ENCODE measurements at regions not wholly inside any gene's neighbourhood (a gene's known extent, or its start where the extent isn't known, plus 50 kb on each side); places are given as distances from the start of the nearest gene placed in this dataset.

DNA sequence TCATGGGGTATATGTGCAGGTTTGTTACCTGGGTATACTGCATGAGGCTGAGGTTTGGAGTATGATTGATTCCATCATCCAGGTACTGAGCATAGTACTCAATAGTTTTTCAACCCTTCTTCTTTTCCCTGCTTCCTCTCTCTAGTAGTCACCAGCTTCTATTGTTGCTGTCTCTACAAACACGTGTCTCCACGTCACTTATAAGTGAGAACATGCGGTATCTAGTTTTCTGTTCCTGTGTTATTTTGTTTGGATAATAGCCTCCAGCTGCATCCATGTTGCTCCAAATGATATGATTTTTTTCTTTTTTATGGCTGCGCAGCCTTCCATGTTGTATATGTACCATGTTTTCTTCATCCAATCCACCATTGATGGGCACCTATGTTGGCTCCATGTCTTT, 214.8 kb upstream of the TFPI start:
- TF ChIP-seq, protein P1, sequence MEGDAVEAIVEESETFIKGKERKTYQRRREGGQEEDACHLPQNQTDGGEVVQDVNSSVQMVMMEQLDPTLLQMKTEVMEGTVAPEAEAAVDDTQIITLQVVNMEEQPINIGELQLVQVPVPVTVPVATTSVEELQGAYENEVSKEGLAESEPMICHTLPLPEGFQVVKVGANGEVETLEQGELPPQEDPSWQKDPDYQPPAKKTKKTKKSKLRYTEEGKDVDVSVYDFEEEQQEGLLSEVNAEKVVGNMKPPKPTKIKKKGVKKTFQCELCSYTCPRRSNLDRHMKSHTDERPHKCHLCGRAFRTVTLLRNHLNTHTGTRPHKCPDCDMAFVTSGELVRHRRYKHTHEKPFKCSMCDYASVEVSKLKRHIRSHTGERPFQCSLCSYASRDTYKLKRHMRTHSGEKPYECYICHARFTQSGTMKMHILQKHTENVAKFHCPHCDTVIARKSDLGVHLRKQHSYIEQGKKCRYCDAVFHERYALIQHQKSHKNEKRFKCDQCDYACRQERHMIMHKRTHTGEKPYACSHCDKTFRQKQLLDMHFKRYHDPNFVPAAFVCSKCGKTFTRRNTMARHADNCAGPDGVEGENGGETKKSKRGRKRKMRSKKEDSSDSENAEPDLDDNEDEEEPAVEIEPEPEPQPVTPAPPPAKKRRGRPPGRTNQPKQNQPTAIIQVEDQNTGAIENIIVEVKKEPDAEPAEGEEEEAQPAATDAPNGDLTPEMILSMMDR (IDR thresholded peaks at IDR 0.05; ENCODE audit: control extremely low read depth in 1 of 3, insufficient read depth in 1 of 3, low read depth in 1 of 3, low read length in 3 of 3): no peak
- TF ChIP-seq SRF (IDR thresholded peaks at IDR 0.05; ENCODE audit: low read depth, low read length): no peak

Measured in H1 (cell line).